AG04450 (cell line): ENCODE measurements at regions not wholly inside any gene's neighbourhood (a gene's known extent, or its start where the extent isn't known, plus 50 kb on each side); places are given as distances from the start of the nearest gene placed in this dataset.

Experiments used
- CTCF ChIA-PET: fragments of 300-600, 350-600 bp; formaldehyde crosslinking; extraction: SDS; loops from one replicate; lab custom pipeline; 2022; ENCODE audit warnings: antibody characterized with exemption, inconsistent platforms; lab: Charles Lee
- POLR2A ChIA-PET: fragments of 350-600 bp; formaldehyde crosslinking; extraction: SDS; loops from one replicate; lab custom pipeline; 2021; ENCODE audit warnings: antibody characterized with exemption, inconsistent platforms; lab: Yijun Ruan, JAX
- DNase-seq: peaks from one replicate; pipeline ENCODE4 v3.0.0-alpha.2; 2011; ENCODE audit warnings: low read depth, low spot score
- H3K27ac ChIP-seq: one replicate; pipeline ENCODE4 v1.5.1; 2012; ENCODE audit warnings: low read depth, low read length, control low read depth
- H3K27me3 ChIP-seq: one replicate; pipeline ENCODE4 v1.6.0; 2012; ENCODE audit warnings: low read length; ENCODE audit not compliant: control insufficient read depth, insufficient read depth
- H3K4me3 ChIP-seq: 2 replicates; pipeline ENCODE4 v1.5.1; 2011; ENCODE audit warnings: mild to moderate bottlenecking, low read depth, low read length, control low read depth
- H3K9me3 ChIP-seq: 2 replicates; pipeline ENCODE4 v1.5.1; 2012; ENCODE audit warnings: low read length; ENCODE audit not compliant: control insufficient read depth, insufficient read depth
- TF ChIP-seq, protein P1 (sequence below): IDR thresholded peaks from 2 replicates; pipeline ENCODE4 v1.5.1; 2011; ENCODE audit warnings: low read depth, low read length, control low read depth, inconsistent platforms

DNA sequence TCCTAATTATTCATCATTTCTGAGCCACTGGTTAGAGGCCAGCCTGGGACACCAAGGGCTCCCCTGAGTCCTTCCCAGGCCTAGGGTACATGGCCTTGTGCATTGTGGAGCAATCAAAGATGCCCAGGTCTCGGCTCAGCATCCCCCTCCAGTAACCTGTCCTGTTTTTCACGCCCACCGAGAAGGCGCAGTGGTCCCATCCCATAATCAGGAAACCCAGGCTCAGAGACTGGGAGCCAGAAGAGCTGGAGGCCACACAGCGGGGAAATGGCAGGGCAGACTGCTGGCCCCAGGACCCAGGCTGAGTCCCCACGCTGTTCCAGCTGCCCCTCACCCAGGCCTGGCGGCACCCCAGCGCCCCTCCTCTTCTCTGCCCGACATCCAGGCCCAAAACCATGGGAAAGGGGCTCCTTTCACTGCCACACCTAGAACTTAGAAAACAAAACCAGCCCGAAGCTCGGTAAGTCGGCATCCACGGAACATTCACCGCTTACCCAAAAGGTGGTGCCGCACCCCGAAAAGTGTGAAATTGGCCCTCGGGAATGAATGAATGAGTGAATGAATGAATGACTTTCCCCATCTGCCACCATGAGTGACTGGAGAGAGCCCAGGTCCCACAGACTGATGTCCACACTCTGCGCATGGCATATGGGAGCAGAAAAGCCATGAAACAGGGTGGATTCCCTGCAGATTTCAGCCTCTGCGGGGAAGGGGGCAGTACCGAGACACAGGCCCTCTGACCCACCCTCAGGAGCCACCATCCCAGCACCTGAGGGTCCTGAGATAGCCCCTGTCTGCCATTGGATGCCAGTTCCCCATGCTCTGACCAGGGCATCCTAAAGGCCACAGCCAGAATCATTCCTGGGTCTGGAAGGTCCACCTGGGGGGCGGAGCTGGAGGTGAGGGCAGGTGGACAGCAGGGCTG, 132.5 kb downstream of the OLFM1 start:
- no peak overlapping the region for H3K4me3 ChIP-seq
- peaks cover 5% of the 10 kb centered on the region for H3K27me3 ChIP-seq
- TF ChIP-seq, protein P1, sequence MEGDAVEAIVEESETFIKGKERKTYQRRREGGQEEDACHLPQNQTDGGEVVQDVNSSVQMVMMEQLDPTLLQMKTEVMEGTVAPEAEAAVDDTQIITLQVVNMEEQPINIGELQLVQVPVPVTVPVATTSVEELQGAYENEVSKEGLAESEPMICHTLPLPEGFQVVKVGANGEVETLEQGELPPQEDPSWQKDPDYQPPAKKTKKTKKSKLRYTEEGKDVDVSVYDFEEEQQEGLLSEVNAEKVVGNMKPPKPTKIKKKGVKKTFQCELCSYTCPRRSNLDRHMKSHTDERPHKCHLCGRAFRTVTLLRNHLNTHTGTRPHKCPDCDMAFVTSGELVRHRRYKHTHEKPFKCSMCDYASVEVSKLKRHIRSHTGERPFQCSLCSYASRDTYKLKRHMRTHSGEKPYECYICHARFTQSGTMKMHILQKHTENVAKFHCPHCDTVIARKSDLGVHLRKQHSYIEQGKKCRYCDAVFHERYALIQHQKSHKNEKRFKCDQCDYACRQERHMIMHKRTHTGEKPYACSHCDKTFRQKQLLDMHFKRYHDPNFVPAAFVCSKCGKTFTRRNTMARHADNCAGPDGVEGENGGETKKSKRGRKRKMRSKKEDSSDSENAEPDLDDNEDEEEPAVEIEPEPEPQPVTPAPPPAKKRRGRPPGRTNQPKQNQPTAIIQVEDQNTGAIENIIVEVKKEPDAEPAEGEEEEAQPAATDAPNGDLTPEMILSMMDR = no peak
- peaks cover 67% of the 10 kb centered on the region for H3K9me3 ChIP-seq
- POLR2A ChIA-PET = no interaction called here
- CTCF ChIA-PET = no interaction called here
- no peak overlapping the region for H3K27ac ChIP-seq
- DNase-seq = no peak

DNA sequence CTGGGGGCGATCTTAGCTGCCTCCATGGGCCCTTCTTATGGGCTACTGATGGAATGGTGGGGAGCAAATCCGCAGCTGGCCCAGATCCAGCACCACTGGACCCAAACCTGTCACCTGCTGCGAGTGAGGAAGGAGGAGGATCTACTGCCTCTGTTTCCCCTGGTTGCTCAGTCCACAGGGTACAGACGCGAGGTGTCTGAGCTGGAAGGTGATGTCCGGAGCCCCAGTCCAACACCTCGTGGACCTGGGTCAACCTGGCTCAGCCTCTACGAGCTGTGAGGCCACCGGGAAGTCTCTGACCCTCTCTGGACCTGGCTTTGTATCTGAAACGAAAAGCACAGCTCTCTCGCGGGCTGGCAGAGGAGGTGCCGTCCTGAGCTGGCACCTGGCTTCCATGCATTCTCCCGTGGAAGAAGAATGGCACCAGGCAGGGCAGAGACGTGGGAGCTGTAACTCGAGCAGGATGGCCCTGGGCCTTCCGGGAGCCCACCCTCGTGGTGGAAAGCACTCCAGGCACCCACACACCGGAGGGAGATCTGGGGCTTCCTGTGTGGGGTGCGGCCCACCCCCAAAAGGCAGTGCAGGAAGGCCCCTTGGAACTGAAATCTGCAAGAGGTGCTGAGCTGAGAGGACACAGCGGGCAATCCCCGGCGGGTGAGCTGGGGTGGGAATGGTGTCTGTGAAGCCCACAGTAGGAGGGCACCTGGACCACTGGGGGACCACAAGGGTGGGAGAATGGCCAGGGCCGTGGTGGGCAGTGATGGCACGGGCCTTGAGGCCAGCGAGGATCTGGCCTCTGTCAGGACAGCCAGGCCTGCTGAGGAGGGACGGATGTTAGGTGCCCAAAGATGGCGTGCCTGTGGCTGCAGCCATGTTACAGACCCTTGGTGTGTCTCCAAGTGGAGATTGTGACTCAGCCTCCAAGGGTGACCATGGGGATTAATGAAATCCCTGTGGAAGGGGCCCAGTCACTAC, 133.4 kb downstream of the OLFM1 start:
- Histone ChIP-seq H3K4me3 (no peak overlapping the region), H3K9me3 (peaks cover 71% of the 10 kb centered on the region), H3K27me3 (peaks cover 5% of the 10 kb centered on the region), H3K27ac (no peak overlapping the region)
- ChIA-PET CTCF (no interaction called here), POLR2A (no interaction called here)
- DNase-seq = no peak
- TF ChIP-seq, protein P1 = no peak

- TF ChIP-seq, protein P1 = no peak
- DNase-seq = no peak
- POLR2A ChIA-PET = no interaction called here
- CTCF ChIA-PET = no interaction called here
- Histone ChIP-seq H3K9me3 (peaks cover 78% of the 10 kb centered on the region), H3K27ac (no peak overlapping the region), H3K4me3 (no peak overlapping the region), H3K27me3 (peaks cover 3% of the 10 kb centered on the region)
Measured at GRCh38 chr9:135221576-135221950, 134.1 kb downstream of the OLFM1 start.

- Histone ChIP-seq H3K27me3 (peaks cover 3% of the 10 kb centered on the region), H3K4me3 (no peak overlapping the region), H3K9me3 (peaks cover 83% of the 10 kb centered on the region), H3K27ac (no peak overlapping the region)
- TF ChIP-seq, protein P1 = no peak
- DNase-seq = no peak
- POLR2A ChIA-PET = no interaction called here
- CTCF ChIA-PET = no interaction called here
Measured at GRCh38 chr9:135221951-135222631, 134.6 kb downstream of the OLFM1 start.
